GM19351 (cell line): ENCODE measurements at regions not wholly inside any gene's neighbourhood (a gene's known extent, or its start where the extent isn't known, plus 50 kb on each side); places are given as distances from the start of the nearest gene placed in this dataset.
"Not testable (repeated sequence)": the region's sequence is repeated elsewhere in the genome, so short reads cannot be mapped to it uniquely, and the experiment has no call there.

Experiments used
- ATAC-seq: cut with Tn5 transposase; IDR thresholded peaks from one replicate; pipeline ENCODE4 v1.9.1; 2021; ENCODE audit warnings: mild to moderate bottlenecking, moderate library complexity; ENCODE audit not compliant: unreplicated experiment

- ATAC-seq: no peak
These were observed 109.9 kb downstream of the TANC2 start for GRCh38 chr17:63075969-63076368.

- ATAC-seq: no peak
These were observed 112.7 kb downstream of the TANC2 start for GRCh38 chr17:63078707-63079106.

- ATAC-seq: no peak
These were observed 116.3 kb downstream of the TANC2 start for GRCh38 chr17:63082273-63082861.

GRCh38 chr17:63082952-63083351 lies 116.9 kb downstream of the TANC2 start:
- no peak for ATAC-seq

- no peak for ATAC-seq
These were observed 120.6 kb downstream of the TANC2 start for GRCh38 chr17:63086483-63087185.

- ATAC-seq: not testable (repeated sequence)
These were observed 124.5 kb downstream of the TANC2 start for GRCh38 chr17:63090358-63091114.

GRCh38 chr17:63091909-63092308 lies 125.9 kb downstream of the TANC2 start:
- not testable (repeated sequence) for ATAC-seq

GRCh38 chr17:63094631-63095030 lies 128.6 kb downstream of the TANC2 start:
- ATAC-seq: no peak

GRCh38 chr17:63095459-63095858 lies 129.4 kb downstream of the TANC2 start:
- no peak for ATAC-seq

GRCh38 chr17:63095879-63096278 lies 129.8 kb downstream of the TANC2 start:
- no peak for ATAC-seq

GRCh38 chr17:63096426-63096825 lies 130.4 kb downstream of the TANC2 start:
- no peak for ATAC-seq

GRCh38 chr17:63099425-63099824 lies 133.4 kb downstream of the TANC2 start:
- ATAC-seq: no peak

- no peak for ATAC-seq
These were observed 136.0 kb downstream of the TANC2 start for GRCh38 chr17:63102034-63102433.

- no peak for ATAC-seq
These were observed 140.0 kb downstream of the TANC2 start for GRCh38 chr17:63106050-63106449.

GRCh38 chr17:63109661-63110060 lies 143.6 kb downstream of the TANC2 start:
- ATAC-seq: no peak

GRCh38 chr17:63113167-63113566 lies 147.1 kb downstream of the TANC2 start:
- ATAC-seq: no peak

- no peak for ATAC-seq
These were observed 150.2 kb downstream of the TANC2 start for GRCh38 chr17:63116228-63116627.

GRCh38 chr17:63116967-63117830 lies 151.2 kb downstream of the TANC2 start:
- no peak for ATAC-seq

- no peak for ATAC-seq
These were observed 154.4 kb downstream of the TANC2 start for GRCh38 chr17:63120406-63120805.

- no peak for ATAC-seq
These were observed 158.5 kb downstream of the TANC2 start for GRCh38 chr17:63124536-63124935.

GRCh38 chr17:63124958-63125357 lies 158.9 kb downstream of the TANC2 start:
- ATAC-seq: no peak
